ENCODE measurements at regions not wholly inside any gene's neighbourhood (a gene's known extent, or its start where the extent isn't known, plus 50 kb on each side); places are given as distances from the start of the nearest gene placed in this dataset.

- Histone ChIP-seq H3K27ac (no peak overlapping the region), H3K4me1 (no peaks in the 10 kb centered on the region), H3K9me3 (no peaks in the 10 kb centered on the region), H3K4me3 (no peak overlapping the region), H3K36me3 (no peaks in the 10 kb centered on the region), H3K27me3 (no peaks in the 10 kb centered on the region)
- intact Hi-C loops (cut with DNase I; ENCODE audit: low total_unique reads) = no loop called here
- DNase-seq = no peak
- TF ChIP-seq CTCF (IDR thresholded peaks at IDR 0.05) = no peak
- TF ChIP-seq POLR2A (IDR thresholded peaks at IDR 0.05) = no peak
Measured at GRCh38 chr1:17986156-17986555, 121.4 kb upstream of the IGSF21 start.

GRCh38 chr1:17990401-17990800, 117.2 kb upstream of the IGSF21 start:
- TF ChIP-seq POLR2A (IDR thresholded peaks at IDR 0.05) (no peak), CTCF (IDR thresholded peaks at IDR 0.05) (no peak)
- Histone ChIP-seq H3K9me3 (no peaks in the 10 kb centered on the region), H3K27ac (no peak overlapping the region), H3K4me1 (no peaks in the 10 kb centered on the region), H3K4me3 (no peak overlapping the region), H3K36me3 (no peaks in the 10 kb centered on the region), H3K27me3 (no peaks in the 10 kb centered on the region)
- intact Hi-C loops (cut with DNase I; ENCODE audit: low total_unique reads) = no loop called here
- no peak for DNase-seq

GRCh38 chr1:17991996-17992395, 115.6 kb upstream of the IGSF21 start:
- Histone ChIP-seq H3K27ac (no peak overlapping the region), H3K4me1 (no peaks in the 10 kb centered on the region), H3K4me3 (no peak overlapping the region), H3K9me3 (no peaks in the 10 kb centered on the region), H3K36me3 (no peaks in the 10 kb centered on the region), H3K27me3 (no peaks in the 10 kb centered on the region)
- TF ChIP-seq CTCF (IDR thresholded peaks at IDR 0.05) (no peak), POLR2A (IDR thresholded peaks at IDR 0.05) (no peak)
- DNase-seq = no peak
- intact Hi-C loops (cut with DNase I; ENCODE audit: low total_unique reads) = no loop called here

- no peak for DNase-seq
- Histone ChIP-seq H3K9me3 (no peaks in the 10 kb centered on the region), H3K4me1 (no peaks in the 10 kb centered on the region), H3K4me3 (no peak overlapping the region), H3K36me3 (no peaks in the 10 kb centered on the region), H3K27me3 (no peaks in the 10 kb centered on the region), H3K27ac (no peak overlapping the region)
- no peak for TF ChIP-seq CTCF (IDR thresholded peaks at IDR 0.05)
- TF ChIP-seq POLR2A (IDR thresholded peaks at IDR 0.05) = no peak
- intact Hi-C loops (cut with DNase I; ENCODE audit: low total_unique reads) = no loop called here
Measured at GRCh38 chr1:17992800-17993199, 114.8 kb upstream of the IGSF21 start.

GRCh38 chr1:17994046-17994445, 113.6 kb upstream of the IGSF21 start:
- Histone ChIP-seq H3K36me3 (no peaks in the 10 kb centered on the region), H3K27ac (no peak overlapping the region), H3K4me1 (no peaks in the 10 kb centered on the region), H3K27me3 (no peaks in the 10 kb centered on the region), H3K9me3 (no peaks in the 10 kb centered on the region), H3K4me3 (no peak overlapping the region)
- TF ChIP-seq CTCF (IDR thresholded peaks at IDR 0.05) = no peak
- no peak for TF ChIP-seq POLR2A (IDR thresholded peaks at IDR 0.05)
- no peak for DNase-seq
- intact Hi-C loops (cut with DNase I; ENCODE audit: low total_unique reads) = no loop called here

All from uterus (tissue), 3 donors.